ENCODE measurements at regions not wholly inside any gene's neighbourhood (a gene's known extent, or its start where the extent isn't known, plus 50 kb on each side); places are given as distances from the start of the nearest gene placed in this dataset.

DNA sequence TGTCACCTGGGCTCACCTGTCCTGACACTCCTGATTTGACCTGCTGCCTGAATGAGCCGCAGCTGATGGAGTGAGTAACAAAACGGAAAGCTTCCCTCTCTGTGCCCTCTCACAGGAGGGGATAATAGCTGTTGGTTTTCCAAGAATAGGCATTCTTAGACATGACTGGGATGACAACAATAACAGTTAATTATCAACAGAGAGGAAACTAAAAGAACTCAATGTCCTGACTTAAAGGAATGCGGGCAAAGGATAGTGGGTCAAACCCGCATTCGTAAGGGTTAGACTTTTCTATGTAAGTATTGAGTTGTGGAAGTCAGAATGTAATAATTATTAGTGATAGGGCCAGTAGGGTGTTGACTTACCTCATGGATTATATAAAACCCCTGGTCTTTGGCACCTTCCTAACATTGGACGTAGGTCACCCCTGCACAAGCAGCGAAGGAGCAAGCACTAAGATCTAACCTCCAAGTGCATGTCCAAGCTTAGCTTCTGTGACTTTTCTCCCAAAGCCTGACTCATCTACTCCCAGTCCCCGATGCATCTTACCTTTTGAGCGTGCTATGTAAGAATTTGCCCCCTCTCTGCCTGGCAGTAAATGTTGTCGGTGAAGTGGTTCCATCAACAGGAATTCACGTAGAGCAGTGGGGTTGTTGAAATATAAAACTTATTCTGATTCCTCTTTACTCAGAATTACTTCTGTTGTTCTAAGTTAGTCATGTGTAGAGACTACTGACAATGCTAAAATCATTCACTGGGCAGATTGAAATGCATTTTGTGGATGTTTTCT lies 442.3 kb downstream of the FGF9 start:
- DNase-seq, result no peak
- ATAC-seq, result no peak
- Histone ChIP-seq H3K4me3 (no peak overlapping the region), H3K4me1 (peaks cover 0 to 15% (median 0%) of the 10 kb centered on the region in 12 donors), H3K9me3 (no peaks in the 10 kb centered on the region), H3K27ac (no peak overlapping the region), H3K36me3 (no peaks in the 10 kb centered on the region), H3K27me3 (no peaks in the 10 kb centered on the region)
- TF ChIP-seq POLR2A (IDR thresholded peaks at IDR 0.05) (no peak), CTCF (IDR thresholded peaks at IDR 0.05) (no peak)
- whole genome bisulfite sequencing, 4 donors, result 91 to 94% (median 92%) methylated on average over 11 of the region's 11 CpGs
- intact Hi-C loops (cut with DNase I), result no loop called here

- TF ChIP-seq CTCF (IDR thresholded peaks at IDR 0.05), result no peak
- TF ChIP-seq POLR2A (IDR thresholded peaks at IDR 0.05), result no peak
- ATAC-seq, result peak in 3 of 4 donors; percentile 53 to 70 (median 55)
- H3K4me3 ChIP-seq, result no peak overlapping the region
- H3K36me3 ChIP-seq, result no peaks in the 10 kb centered on the region
- WGBS, 4 donors, result 66 to 71% (median 67%) methylated on average over 9 of the region's 9 CpGs
- no peaks in the 10 kb centered on the region for H3K27me3 ChIP-seq
- DNase-seq, result peak in 1 of 5 donors; percentile 30
- no peaks in the 10 kb centered on the region for H3K9me3 ChIP-seq
- H3K27ac ChIP-seq, result peak overlapping the region in 1 of 12 donors; percentile 74
- H3K4me1 ChIP-seq, result peaks cover 0 to 13% (median 0%) of the 10 kb centered on the region in 12 donors
- intact Hi-C loops (cut with DNase I), result no loop called here
Measured at GRCh38 chr13:22114630-22115311, 443.9 kb downstream of the FGF9 start.

DNA sequence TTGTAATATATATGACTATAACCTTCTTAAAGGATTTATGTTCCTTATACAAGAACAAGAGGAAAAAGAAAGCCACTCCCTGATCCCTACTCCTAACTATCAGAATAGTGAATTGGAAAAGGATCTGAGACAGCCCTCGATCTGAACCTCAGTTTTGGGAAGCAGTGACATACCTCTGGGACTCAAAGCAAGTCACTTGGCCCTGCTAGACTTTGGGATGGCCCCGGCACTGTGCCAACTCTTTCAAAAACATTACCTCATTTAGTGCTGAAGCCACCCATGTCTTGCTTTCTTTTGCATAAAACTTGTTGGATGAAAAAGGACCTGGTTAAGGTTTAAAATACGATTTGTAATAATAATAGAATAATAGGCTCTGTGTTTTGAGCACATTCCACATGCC lies 447.3 kb downstream of the FGF9 start:
- no peaks in the 10 kb centered on the region for H3K36me3 ChIP-seq
- intact Hi-C loops (cut with DNase I), result no loop called here
- H3K27ac ChIP-seq, result no peak overlapping the region
- H3K4me3 ChIP-seq, result no peak overlapping the region
- TF ChIP-seq CTCF (IDR thresholded peaks at IDR 0.05) (no peak), POLR2A (IDR thresholded peaks at IDR 0.05) (no peak)
- no peak for DNase-seq
- no peaks in the 10 kb centered on the region for H3K9me3 ChIP-seq
- peaks cover 0 to 13% (median 0%) of the 10 kb centered on the region in 12 donors for H3K4me1 ChIP-seq
- no peaks in the 10 kb centered on the region for H3K27me3 ChIP-seq
- no peak for ATAC-seq
- 59 to 70% (median 61%) methylated on average over 3 of the region's 3 CpGs for WGBS, 4 donors

- WGBS, 4 donors, result 83 to 91% (median 87%) methylated on average over 7 of the region's 7 CpGs
- intact Hi-C loops (cut with DNase I), result no loop called here
- no peak for ATAC-seq
Measured at GRCh38 chr13:22120646-22121045, 449.8 kb downstream of the FGF9 start.

More at GRCh38 chr13:22120646-22121045, 449.8 kb downstream of the FGF9 start:
- H3K4me1 ChIP-seq, result no peaks in the 10 kb centered on the region
- no peaks in the 10 kb centered on the region for H3K9me3 ChIP-seq
- DNase-seq, result no peak
- H3K27ac ChIP-seq, result no peak overlapping the region
- H3K27me3 ChIP-seq, result no peaks in the 10 kb centered on the region
- no peaks in the 10 kb centered on the region for H3K36me3 ChIP-seq
- TF ChIP-seq POLR2A (IDR thresholded peaks at IDR 0.05), result no peak
- TF ChIP-seq CTCF (IDR thresholded peaks at IDR 0.05), result no peak
- H3K4me3 ChIP-seq, result no peak overlapping the region
